ENCODE measurements at regions not wholly inside any gene's neighbourhood (a gene's known extent, or its start where the extent isn't known, plus 50 kb on each side); places are given as distances from the start of the nearest gene placed in this dataset.
"Not testable (repeated sequence)": the region's sequence is repeated elsewhere in the genome, so short reads cannot be mapped to it uniquely, and the experiment has no call there.

DNA sequence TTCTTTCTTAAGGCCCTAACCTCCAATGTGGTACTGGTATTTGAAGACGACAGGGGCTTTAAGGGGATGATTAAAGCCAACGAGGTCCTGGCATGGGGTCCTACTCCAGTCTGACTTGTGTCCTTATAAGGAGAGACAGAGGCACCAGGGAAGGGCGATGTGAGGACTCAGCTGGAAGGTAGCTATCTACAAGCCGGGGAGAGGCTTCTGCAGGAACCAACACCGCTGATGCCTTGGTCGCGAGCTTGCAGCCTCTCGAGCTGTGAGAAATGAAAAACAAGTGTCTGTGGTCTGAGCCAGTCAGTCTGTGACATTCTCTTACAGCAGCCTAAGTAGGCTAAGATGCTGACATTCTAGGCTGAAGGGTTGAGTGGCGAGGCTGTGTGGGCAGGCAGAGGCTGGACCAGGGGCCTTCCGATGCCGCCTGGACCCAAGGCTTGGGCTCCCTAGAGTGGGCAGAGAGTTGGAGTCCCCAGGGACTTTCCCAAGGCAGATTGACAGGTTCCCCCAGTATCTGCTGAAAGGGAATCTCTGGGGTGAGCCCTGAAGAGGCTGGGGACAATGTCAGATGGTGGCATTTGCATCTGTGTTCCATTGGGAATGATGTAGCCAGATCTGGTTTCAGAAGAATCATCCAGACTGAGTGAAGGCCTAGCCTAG, 322.9 kb upstream of the HS6ST1 start:
- DNase-seq: no peak

GRCh38 chr2:128642316-128642715, 323.6 kb upstream of the HS6ST1 start:
- no peak for DNase-seq

- no peak for DNase-seq
Measured at GRCh38 chr2:128642821-128643220, 324.2 kb upstream of the HS6ST1 start.

DNA sequence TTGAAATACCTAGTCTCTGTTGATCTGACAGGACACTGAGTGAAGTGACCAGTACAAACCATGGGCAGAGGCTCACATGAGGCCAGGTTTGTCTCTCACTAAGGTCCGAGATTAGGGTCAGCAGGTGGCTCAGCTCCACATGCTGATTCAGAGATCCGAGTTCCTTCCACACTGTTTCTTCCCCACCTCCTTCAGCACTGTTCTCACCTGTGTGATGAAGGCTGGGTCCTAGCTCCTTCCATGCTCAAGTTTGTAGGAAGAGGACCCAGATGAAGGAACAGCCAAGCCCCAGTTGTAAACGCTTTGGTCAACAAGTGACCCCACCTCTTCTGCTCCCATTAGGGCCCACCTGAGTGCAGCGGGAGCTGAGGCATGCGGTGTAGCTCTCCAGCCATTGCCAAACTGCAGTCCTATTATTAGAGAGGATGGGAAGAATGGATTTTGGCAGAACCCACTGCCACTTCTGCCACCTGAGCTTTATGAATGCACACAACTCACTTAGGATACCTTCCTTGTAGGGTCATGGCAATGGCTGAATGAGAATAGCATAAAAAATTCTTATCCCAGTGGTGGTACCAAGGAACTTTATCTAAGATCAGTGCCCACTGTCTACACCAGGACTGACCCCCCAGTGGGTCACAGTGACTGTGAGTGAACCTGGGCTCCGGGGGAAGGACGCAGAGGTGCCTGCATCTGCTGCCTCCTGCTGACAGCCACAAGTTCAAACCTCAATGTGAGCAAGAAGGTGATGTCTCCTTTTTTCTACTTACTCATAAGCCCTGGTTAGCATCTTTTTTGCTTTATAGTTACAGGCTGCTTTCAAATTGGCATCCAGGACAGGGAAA, 324.8 kb upstream of the HS6ST1 start:
- DNase-seq: no peak

- no peak for DNase-seq
Measured at GRCh38 chr2:128644156-128644555, 325.5 kb upstream of the HS6ST1 start.

DNA sequence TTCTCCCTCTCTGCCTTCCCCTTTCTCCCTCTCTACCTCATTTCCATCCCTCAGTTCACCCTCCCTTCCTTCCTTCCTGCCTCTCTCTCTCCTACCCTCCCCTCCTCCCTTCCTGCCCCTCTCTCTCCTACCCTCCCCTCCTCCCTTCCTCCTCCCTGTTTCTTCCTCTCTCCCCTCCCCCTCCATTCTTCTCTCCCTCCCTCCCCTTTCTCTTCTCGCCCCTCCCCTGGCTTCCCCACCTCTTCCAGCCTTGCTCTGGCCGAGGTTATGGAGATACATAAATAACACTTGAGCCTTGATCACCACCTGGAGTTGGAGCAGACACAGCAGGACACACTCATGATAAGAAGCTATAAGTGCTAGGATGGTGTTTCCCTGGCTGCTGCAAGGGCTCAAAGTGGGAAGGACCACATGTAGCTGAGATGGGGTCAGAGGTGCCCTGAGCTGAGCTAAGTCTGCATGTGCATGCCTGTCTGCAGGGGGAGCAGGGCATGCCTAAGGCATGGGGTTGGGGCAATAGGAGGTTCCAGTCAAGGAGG, 326.1 kb upstream of the HS6ST1 start:
- no peak for DNase-seq

DNA sequence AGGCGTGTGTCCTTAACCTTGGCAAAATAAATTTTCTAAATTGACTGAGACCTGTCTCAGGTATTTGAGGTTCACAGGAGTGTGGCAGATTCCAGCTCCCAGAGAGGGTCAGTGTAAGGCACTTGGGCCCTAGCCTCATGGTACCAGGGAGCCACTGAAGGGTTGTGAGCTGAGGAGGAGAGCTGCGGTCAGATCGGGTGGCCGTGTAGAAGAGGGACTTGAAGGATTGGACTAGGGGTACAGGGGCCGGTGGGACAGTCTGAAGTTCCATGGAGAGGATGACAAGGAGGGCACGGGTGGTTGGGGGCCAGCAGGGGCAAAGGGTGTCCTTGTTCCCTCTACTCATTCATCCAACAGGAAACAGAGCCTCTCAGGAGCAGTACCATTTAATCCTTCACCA, 327.0 kb upstream of the HS6ST1 start:
- DNase-seq: no peak

GRCh38 chr2:128646091-128646490, 327.4 kb upstream of the HS6ST1 start:
- DNase-seq: no peak

GRCh38 chr2:128646691-128647090, 328.0 kb upstream of the HS6ST1 start:
- DNase-seq: no peak

DNA sequence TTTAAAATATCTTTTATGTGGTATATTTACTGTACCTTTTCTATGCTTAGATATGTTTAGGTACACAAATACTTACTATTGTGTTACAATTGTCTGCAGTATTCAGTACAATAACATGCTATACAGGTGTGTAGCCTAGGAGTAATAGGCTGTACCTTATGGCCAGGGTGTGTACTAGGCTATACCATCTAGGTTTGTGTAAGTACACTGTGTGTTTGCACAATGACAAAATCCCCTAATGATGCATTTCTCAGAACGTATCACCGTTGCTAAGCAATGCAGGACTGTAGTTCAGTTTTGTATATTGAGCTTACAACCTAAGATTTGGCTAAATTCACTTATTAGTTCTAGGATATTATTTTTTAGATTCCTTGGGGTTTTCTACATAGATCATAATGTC, 332.3 kb upstream of the HS6ST1 start:
- no peak for DNase-seq

DNA sequence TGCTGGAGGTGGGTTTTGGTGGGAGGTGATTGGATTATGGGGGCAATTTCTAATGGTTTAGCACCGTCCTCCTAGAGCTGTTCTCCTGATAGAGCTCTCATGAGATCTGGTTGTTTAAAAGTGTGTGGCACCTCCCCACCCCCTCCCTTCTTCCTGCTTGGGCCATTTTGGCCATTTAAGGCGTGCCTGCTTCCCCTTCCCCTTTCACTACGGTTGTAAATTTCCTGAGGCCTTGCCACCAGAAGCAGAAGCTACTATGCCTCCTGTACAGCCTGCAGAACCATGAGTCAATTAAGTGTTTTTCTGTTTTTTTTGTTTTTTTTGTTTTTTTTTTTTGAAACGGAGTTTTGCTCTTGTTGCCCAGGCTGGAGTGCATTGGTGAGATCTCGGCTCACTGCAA, 335.7 kb upstream of the HS6ST1 start:
- DNase-seq: no peak

- no peak for DNase-seq
Measured at GRCh38 chr2:128660836-128661235, 342.2 kb upstream of the HS6ST1 start.

GRCh38 chr2:128661311-128661710, 342.6 kb upstream of the HS6ST1 start:
- no peak for DNase-seq

DNA sequence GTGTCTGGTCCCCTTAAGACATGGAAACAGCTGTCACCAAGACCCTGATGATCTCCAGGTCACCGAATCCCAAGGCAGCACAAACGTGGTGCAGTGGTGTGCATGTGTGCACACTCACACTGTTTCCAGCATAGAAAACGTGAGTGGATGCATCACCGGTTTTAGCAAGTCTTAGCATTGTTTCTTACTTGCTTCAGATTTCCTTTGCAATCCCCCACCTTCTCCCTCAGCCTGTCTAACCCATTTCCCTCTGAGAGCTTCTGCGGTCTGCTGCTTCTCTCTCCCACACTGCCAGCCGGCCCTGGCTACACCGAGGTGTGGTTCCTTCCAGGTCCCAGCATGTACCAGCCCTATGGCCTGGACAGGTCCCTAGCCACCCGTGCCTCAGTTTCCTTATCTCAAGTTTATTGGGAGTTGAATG, 343.4 kb upstream of the HS6ST1 start:
- DNase-seq: no peak

DNA sequence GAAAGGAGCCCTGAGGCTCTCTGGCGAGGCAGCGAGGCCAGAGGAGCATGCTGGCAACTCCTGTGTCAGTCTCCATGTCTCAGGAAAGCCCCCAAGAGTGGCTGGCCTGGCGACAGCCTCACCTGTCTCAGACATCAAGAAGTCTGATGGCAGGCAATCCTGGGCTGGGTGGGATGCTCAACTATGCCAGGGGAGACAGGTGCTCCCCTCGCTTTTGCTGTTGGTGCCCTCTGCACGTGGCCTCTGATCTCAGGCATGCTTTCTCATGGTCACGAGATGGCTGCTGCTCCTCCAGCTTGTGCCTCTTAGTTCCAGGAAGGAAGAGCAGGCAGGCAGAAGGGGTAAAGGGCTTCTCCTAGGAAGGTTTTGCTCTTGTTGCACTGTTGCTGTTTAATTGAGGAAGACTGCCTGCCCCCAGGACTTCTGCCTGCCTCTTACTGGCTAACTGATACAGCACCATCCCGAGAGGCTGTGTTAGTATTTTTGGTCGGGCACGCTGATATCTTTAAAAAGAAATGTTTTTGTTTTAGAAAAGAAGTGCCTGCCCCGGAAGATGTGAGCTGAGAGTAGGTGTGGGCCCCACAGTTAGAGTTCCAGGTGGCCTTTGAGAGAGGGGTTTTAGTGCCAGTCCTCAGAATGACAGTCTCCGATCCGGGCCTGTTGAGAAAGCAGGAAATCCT, 344.8 kb upstream of the HS6ST1 start:
- no peak for DNase-seq

GRCh38 chr2:128664499-128664971, 345.9 kb upstream of the HS6ST1 start:
- DNase-seq: no peak

DNA sequence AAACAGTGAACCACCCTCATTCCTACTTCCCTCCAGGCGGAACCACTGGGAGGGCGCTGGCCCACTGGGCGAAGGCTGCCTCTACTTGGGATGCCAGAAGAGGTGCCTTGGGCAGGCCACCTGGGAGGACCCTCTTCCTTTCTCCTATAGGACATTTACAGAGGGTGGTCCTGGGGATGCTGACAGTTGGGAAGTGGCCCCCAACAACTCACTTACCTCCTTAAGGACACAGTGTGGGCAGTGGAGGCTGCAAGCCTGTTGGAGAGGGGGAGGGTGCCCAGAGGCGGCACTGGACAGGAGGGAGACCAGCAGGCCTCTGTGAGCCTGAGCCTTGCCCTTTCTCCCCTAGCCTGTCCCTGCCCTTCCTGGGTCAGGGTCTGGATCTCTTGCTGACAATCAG, 346.4 kb upstream of the HS6ST1 start:
- no peak for DNase-seq

GRCh38 chr2:128666596-128666995, 347.9 kb upstream of the HS6ST1 start:
- DNase-seq: no peak

GRCh38 chr2:128667391-128667790, 348.7 kb upstream of the HS6ST1 start:
- DNase-seq: no peak

DNA sequence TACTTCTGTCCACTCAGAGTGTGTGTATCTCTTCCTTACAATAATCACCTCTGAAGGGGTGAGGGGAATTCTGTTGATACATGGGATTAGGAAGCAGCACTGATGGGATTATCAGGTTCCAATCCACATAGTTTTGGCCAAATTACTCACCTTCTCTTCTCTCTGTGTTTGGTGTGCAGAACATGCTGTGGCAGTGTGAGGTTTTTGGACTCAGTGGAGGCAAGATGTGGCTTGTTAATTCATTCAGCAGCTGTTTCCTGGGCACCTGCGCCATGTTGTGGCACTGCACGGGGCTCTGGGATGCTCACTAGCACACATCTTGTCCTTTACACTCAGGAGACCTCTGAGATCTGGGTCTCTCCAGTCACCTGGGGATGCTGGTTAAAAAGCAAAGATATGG, 350.3 kb upstream of the HS6ST1 start:
- no peak for DNase-seq

DNA sequence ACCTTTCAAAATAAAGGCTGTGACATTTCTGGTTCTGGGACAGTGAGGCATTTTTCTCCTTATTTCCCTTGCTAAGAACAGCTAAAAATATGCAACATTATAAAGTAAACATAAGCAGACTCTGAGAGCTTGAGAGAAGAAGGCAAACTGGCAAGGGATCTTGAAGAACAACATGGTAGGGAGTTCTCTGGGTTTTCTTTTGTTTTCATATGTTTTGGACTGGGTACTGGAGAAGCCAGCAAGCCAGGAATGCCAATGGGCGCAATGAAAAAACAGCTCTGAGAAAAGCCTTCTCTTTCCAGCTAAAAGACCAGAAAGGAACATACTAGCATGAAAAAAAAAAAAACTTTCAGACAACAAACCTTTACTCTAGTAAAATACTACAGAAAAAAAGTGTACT, 351.4 kb upstream of the HS6ST1 start:
- DNase-seq: no peak

- DNase-seq: not testable (repeated sequence)
Measured at GRCh38 chr2:128671981-128672757, 353.5 kb upstream of the HS6ST1 start.

DNA sequence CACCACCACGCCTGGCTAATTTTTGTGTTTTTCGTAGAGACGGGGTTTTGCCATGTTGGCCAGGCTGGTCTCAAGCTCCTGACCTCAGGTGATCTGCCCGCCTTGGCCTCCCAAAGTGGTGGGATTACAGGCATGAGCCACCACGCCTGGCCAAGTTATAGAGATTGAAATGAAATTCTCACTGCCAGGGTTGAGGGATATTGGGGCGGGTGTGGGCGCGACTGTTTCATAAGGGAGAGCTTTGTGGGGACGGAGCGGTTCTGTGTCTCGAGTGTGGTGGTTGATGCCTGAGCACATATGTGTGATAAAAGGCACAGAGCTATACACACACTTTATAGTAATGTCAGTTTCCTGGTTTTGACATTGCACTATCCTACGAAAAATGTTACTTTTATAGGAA, 361.0 kb upstream of the HS6ST1 start:
- DNase-seq: not testable (repeated sequence)

Measured in SIG-M5 (cell line).